ENCODE measurements at regions not wholly inside any gene's neighbourhood (a gene's known extent, or its start where the extent isn't known, plus 50 kb on each side); places are given as distances from the start of the nearest gene placed in this dataset.
"Not testable (repeated sequence)": the region's sequence is repeated elsewhere in the genome, so short reads cannot be mapped to it uniquely, and the experiment has no call there.

DNA sequence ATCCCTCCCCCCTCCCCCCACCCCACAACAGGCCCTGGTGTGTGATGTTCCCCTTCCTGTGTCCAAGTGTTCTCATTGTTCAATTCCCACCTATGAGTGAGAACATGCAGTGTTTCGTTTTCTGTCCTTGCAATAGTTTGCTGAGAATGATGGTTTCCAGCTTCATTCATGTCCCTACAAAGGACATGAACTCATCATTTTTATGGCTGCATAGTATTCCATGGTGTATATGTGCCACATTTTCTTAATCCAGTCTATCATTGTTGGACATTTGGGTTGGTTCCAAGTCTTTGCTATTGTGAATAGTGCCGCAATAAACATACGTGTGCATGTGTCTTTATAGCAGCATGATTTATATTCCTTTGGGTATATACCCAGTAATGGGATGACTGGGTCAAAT lies 69.9 kb upstream of the GOLGA8B start:
- TF ChIP-seq, protein P1, sequence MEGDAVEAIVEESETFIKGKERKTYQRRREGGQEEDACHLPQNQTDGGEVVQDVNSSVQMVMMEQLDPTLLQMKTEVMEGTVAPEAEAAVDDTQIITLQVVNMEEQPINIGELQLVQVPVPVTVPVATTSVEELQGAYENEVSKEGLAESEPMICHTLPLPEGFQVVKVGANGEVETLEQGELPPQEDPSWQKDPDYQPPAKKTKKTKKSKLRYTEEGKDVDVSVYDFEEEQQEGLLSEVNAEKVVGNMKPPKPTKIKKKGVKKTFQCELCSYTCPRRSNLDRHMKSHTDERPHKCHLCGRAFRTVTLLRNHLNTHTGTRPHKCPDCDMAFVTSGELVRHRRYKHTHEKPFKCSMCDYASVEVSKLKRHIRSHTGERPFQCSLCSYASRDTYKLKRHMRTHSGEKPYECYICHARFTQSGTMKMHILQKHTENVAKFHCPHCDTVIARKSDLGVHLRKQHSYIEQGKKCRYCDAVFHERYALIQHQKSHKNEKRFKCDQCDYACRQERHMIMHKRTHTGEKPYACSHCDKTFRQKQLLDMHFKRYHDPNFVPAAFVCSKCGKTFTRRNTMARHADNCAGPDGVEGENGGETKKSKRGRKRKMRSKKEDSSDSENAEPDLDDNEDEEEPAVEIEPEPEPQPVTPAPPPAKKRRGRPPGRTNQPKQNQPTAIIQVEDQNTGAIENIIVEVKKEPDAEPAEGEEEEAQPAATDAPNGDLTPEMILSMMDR (IDR thresholded peaks at IDR 0.05) = not testable (repeated sequence)
- TF ChIP-seq, protein P2, sequence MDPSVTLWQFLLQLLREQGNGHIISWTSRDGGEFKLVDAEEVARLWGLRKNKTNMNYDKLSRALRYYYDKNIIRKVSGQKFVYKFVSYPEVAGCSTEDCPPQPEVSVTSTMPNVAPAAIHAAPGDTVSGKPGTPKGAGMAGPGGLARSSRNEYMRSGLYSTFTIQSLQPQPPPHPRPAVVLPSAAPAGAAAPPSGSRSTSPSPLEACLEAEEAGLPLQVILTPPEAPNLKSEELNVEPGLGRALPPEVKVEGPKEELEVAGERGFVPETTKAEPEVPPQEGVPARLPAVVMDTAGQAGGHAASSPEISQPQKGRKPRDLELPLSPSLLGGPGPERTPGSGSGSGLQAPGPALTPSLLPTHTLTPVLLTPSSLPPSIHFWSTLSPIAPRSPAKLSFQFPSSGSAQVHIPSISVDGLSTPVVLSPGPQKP (IDR thresholded peaks at IDR 0.05; ENCODE audit: low read depth, low read length) = not testable (repeated sequence)
- not testable (repeated sequence) for TF ChIP-seq POLR2A (IDR thresholded peaks at IDR 0.05; ENCODE audit: low read length); EP300 (IDR thresholded peaks at IDR 0.05); CHD2 (IDR thresholded peaks at IDR 0.05; ENCODE audit: low read length, partially characterized antibody)
- TF ChIP-seq, protein P3, sequence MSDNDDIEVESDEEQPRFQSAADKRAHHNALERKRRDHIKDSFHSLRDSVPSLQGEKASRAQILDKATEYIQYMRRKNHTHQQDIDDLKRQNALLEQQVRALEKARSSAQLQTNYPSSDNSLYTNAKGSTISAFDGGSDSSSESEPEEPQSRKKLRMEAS (IDR thresholded peaks at IDR 0.05) = not testable (repeated sequence)

Data from A549 (cell line).